ENCODE measurements at regions not wholly inside any gene's neighbourhood (a gene's known extent, or its start where the extent isn't known, plus 50 kb on each side); places are given as distances from the start of the nearest gene placed in this dataset.

- H3K27me3 Mint-ChIP-seq: peaks cover 2% of the 10 kb centered on the region
- H3K4me3 Mint-ChIP-seq: no peak overlapping the region
- H3K36me3 Mint-ChIP-seq (ENCODE audit: low read depth): no peaks in the 10 kb centered on the region
- no peaks in the 10 kb centered on the region for H3K4me1 Mint-ChIP-seq
- ATAC-seq (no peak), DNase-seq (no peak)
- H3K27ac Mint-ChIP-seq: no peak overlapping the region
- no peaks in the 10 kb centered on the region for H3K9me3 Mint-ChIP-seq
Observed at GRCh38 chr2:239526666-239527415, 126.0 kb upstream of the HDAC4 start.

- Mint-ChIP-seq H3K27me3 (peaks cover 2% of the 10 kb centered on the region), H3K9me3 (no peaks in the 10 kb centered on the region), H3K27ac (no peak overlapping the region), H3K36me3 (ENCODE audit: low read depth) (no peaks in the 10 kb centered on the region), H3K4me3 (no peak overlapping the region), H3K4me1 (no peaks in the 10 kb centered on the region)
- DNase-seq: no peak
- no peak for ATAC-seq
Observed at GRCh38 chr2:239526038-239526437, 125.2 kb upstream of the HDAC4 start.

- no peaks in the 10 kb centered on the region for H3K36me3 Mint-ChIP-seq (ENCODE audit: low read depth)
- H3K27ac Mint-ChIP-seq: no peak overlapping the region
- DNase-seq (no peak), ATAC-seq (no peak)
- no peaks in the 10 kb centered on the region for H3K4me1 Mint-ChIP-seq
- H3K4me3 Mint-ChIP-seq: no peak overlapping the region
- no peaks in the 10 kb centered on the region for H3K9me3 Mint-ChIP-seq
- peaks cover 2% of the 10 kb centered on the region for H3K27me3 Mint-ChIP-seq
Observed at GRCh38 chr2:239523954-239524330, 123.1 kb upstream of the HDAC4 start.

GRCh38 chr2:239523147-239523953 is 122.5 kb upstream of the HDAC4 start:
- no peaks in the 10 kb centered on the region for H3K9me3 Mint-ChIP-seq
- no peaks in the 10 kb centered on the region for H3K4me1 Mint-ChIP-seq
- H3K27me3 Mint-ChIP-seq: peaks cover 2% of the 10 kb centered on the region
- DNase-seq: no peak
- no peak for ATAC-seq
- H3K27ac Mint-ChIP-seq: no peak overlapping the region
- H3K4me3 Mint-ChIP-seq: no peak overlapping the region
- H3K36me3 Mint-ChIP-seq (ENCODE audit: low read depth): no peaks in the 10 kb centered on the region

GRCh38 chr2:239522740-239523119 is 121.9 kb upstream of the HDAC4 start:
- no peak overlapping the region for H3K4me3 Mint-ChIP-seq
- ATAC-seq: no peak

GRCh38 chr2:239522002-239522739 is 121.4 kb upstream of the HDAC4 start:
- Mint-ChIP-seq H3K9me3 (no peaks in the 10 kb centered on the region), H3K36me3 (ENCODE audit: low read depth) (no peaks in the 10 kb centered on the region), H3K27ac (no peak overlapping the region), H3K4me3 (no peak overlapping the region), H3K27me3 (peaks cover 2% of the 10 kb centered on the region), H3K4me1 (no peaks in the 10 kb centered on the region)
- ATAC-seq (no peak), DNase-seq (no peak)

More at GRCh38 chr2:239522740-239523119, 121.9 kb upstream of the HDAC4 start:
- no peaks in the 10 kb centered on the region for H3K4me1 Mint-ChIP-seq
- peaks cover 2% of the 10 kb centered on the region for H3K27me3 Mint-ChIP-seq
- no peaks in the 10 kb centered on the region for H3K36me3 Mint-ChIP-seq (ENCODE audit: low read depth)
- no peak for DNase-seq
- H3K27ac Mint-ChIP-seq: no peak overlapping the region
- H3K9me3 Mint-ChIP-seq: no peaks in the 10 kb centered on the region

GRCh38 chr2:239521518-239521815 is 120.6 kb upstream of the HDAC4 start:
- Mint-ChIP-seq H3K27me3 (peaks cover 2% of the 10 kb centered on the region), H3K27ac (no peak overlapping the region), H3K4me1 (no peaks in the 10 kb centered on the region), H3K4me3 (no peak overlapping the region), H3K36me3 (ENCODE audit: low read depth) (no peaks in the 10 kb centered on the region), H3K9me3 (no peaks in the 10 kb centered on the region)
- DNase-seq: no peak
- no peak for ATAC-seq

GRCh38 chr2:239520811-239521517 is 120.1 kb upstream of the HDAC4 start:
- Mint-ChIP-seq H3K36me3 (ENCODE audit: low read depth) (no peaks in the 10 kb centered on the region), H3K27me3 (peaks cover 2% of the 10 kb centered on the region), H3K4me3 (no peak overlapping the region), H3K9me3 (no peaks in the 10 kb centered on the region), H3K4me1 (no peaks in the 10 kb centered on the region), H3K27ac (no peak overlapping the region)
- no peak for DNase-seq
- ATAC-seq: no peak

- ATAC-seq: no peak
- no peak for DNase-seq
- Mint-ChIP-seq H3K27me3 (peaks cover 2% of the 10 kb centered on the region), H3K36me3 (ENCODE audit: low read depth) (no peaks in the 10 kb centered on the region), H3K27ac (no peak overlapping the region), H3K4me3 (no peak overlapping the region), H3K4me1 (no peaks in the 10 kb centered on the region), H3K9me3 (no peaks in the 10 kb centered on the region)
Observed at GRCh38 chr2:239519921-239520585, 119.2 kb upstream of the HDAC4 start.

GRCh38 chr2:239519089-239519920 is 118.5 kb upstream of the HDAC4 start:
- no peak for ATAC-seq
- no peak overlapping the region for H3K4me3 Mint-ChIP-seq
- H3K27ac Mint-ChIP-seq: no peak overlapping the region

GRCh38 chr2:239518286-239519088 is 117.7 kb upstream of the HDAC4 start:
- DNase-seq: no peak
- peaks cover 2% of the 10 kb centered on the region for H3K27me3 Mint-ChIP-seq
- H3K9me3 Mint-ChIP-seq: no peaks in the 10 kb centered on the region
- H3K4me3 Mint-ChIP-seq: no peak overlapping the region
- no peak for ATAC-seq
- no peaks in the 10 kb centered on the region for H3K4me1 Mint-ChIP-seq
- no peaks in the 10 kb centered on the region for H3K36me3 Mint-ChIP-seq (ENCODE audit: low read depth)
- H3K27ac Mint-ChIP-seq: no peak overlapping the region

More at GRCh38 chr2:239519089-239519920, 118.5 kb upstream of the HDAC4 start:
- DNase-seq: no peak
- H3K36me3 Mint-ChIP-seq (ENCODE audit: low read depth): no peaks in the 10 kb centered on the region
- H3K27me3 Mint-ChIP-seq: peaks cover 2% of the 10 kb centered on the region
- no peaks in the 10 kb centered on the region for H3K9me3 Mint-ChIP-seq
- no peaks in the 10 kb centered on the region for H3K4me1 Mint-ChIP-seq

GRCh38 chr2:239517686-239518085 is 116.9 kb upstream of the HDAC4 start:
- no peaks in the 10 kb centered on the region for H3K4me1 Mint-ChIP-seq
- no peaks in the 10 kb centered on the region for H3K9me3 Mint-ChIP-seq
- H3K4me3 Mint-ChIP-seq: no peak overlapping the region
- H3K36me3 Mint-ChIP-seq (ENCODE audit: low read depth): no peaks in the 10 kb centered on the region
- ATAC-seq: no peak
- H3K27ac Mint-ChIP-seq: no peak overlapping the region
- DNase-seq: no peak
- peaks cover 2% of the 10 kb centered on the region for H3K27me3 Mint-ChIP-seq

- Mint-ChIP-seq H3K27me3 (peaks cover 2% of the 10 kb centered on the region), H3K36me3 (ENCODE audit: low read depth) (no peaks in the 10 kb centered on the region), H3K4me1 (no peaks in the 10 kb centered on the region), H3K4me3 (no peak overlapping the region), H3K9me3 (no peaks in the 10 kb centered on the region), H3K27ac (no peak overlapping the region)
- DNase-seq: no peak
- no peak for ATAC-seq
Observed at GRCh38 chr2:239516954-239517305, 116.1 kb upstream of the HDAC4 start.

Data from activated naive CD8-positive, alpha-beta T cell treated with anti-CD3 and anti-CD28 coated beads, Interleukin-2, amount 50 U/mL, for 24 hours (primary cell).